NCI-H1048 (cell line): ENCODE measurements at regions not wholly inside any gene's neighbourhood (a gene's known extent, or its start where the extent isn't known, plus 50 kb on each side); places are given as distances from the start of the nearest gene placed in this dataset.
"Not testable (repeated sequence)": the region's sequence is repeated elsewhere in the genome, so short reads cannot be mapped to it uniquely, and the experiment has no call there.

Source experiments
- DNase-seq: peaks from one replicate; lab custom pipeline; 2025; lab: John Stamatoyannopoulos, UW

DNA sequence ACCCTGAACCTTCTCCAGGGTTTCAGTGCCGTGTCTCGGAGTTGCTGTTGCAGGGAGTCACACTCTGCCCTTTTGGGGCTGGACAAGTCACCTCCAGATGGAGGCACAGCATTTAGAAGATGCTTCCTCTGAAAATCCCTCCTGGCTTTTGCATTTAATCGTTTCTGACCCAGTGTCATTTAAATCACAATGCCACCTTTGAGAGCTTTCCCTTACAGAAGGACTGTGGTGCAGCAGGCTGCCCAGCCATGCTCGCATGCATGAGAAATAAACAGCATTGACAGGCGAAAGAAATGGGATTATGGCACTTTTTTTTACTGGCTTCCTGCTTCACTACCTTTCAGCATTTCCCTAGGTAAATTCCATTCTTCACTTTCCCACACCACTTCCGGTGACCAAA, 113.4 kb upstream of the DYRK2 start:
- no peak for DNase-seq

DNA sequence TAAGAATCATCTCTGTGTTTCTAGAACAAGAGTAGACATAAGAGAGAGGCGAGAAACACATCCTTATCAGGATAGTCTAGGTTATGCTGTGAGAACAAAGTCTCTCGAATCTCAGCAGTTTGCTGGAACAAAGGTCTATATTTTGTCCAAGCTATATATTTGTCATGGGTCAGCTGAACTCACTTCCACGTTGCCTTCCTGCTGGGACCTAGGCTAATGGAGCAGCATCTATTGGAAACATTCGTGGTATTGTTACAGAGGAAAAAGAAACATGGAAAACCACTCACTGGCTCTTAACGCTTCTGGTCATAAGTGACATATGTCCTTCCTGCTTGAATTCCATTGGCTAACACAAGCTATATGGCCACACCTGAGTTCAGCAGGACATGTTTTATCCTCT, 112.6 kb upstream of the DYRK2 start:
- no peak for DNase-seq

DNA sequence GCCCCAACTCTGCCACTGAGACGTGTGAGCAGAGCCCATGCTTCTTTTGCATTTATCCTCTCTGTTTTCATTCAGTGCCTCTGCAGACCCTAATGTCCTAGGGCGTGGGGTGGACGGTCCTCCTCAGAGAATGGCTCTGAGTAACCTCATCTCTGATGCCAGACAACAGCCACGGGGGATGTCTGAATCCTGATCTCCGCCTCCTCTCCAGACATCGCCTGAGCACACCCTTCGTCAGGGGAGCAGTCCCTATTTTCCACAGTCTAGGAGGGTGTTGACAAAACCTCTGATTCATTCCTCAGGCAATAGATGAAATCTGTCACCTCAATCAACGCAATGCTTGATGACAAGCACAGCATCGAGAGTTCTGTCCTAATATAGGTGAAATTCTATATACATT, 109.2 kb upstream of the DYRK2 start:
- no peak for DNase-seq

DNA sequence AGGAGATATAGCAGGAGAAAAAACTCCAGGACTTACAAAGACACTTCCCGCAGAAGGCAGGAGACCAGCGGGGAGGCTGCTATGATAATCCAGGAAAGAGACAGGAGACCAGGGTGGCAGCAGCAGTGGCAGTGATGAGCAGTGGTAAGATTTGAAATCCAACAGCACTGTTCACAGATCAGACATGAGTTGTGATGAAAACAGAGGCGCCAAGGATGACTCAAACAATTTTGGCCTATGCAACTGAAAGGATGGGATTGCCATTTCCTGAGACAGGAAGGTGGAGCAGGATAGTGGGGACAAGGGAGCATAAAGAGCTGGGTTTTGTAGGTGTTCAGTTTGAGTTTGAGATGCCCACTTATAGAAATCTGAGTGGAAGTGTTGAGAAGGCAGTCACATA, 108.6 kb upstream of the DYRK2 start:
- no peak for DNase-seq

DNA sequence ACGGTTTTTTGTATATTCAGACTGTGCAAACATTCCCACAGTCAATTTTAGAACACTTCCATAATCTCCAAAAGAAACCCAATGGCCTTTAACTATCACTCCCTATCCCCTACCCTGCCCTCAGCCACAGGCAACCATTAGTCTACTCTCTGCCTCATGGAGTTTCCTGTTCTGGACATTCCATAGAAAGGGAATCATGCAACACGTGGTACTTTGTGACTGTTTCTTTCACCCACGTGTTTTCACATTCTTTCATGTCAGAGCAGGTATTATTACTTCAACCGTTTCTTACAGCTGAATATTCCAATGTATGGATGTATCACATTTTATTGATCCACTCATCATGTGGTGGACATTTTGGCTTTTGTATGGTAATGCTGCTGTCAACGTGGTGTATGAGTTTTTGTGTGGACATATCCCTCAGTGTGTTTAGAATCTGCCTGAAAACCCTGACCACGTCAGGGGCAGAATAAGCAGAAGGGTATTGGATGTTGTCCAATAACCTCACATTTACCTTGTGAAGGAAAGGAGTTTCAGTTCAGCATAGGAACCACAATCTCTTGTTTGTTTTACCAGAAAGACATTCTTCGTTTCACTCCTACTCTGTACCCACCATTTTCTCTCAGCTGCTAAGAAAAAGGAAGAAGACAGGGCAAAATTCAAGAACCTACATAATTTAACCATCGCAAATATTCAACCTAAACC, 107.5 kb upstream of the DYRK2 start:
- DNase-seq, result no peak

DNA sequence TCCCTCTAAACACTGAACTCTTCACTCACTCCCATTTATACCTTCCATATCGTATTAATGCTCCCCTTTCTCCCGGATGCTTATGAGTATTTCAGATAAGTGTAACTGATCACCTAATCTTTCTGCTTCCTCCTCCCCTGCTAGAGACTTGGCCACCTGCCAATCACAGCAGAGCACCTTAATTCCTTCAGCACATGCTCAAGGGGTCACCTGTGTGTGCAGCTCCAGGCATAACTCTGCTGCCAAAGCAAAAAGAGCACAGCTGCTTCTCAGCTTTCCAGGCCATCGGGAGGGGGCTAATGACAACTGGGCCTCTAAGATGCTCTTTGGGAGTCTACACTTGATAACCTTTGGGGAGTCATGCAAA, 106.9 kb upstream of the DYRK2 start:
- no peak for DNase-seq

DNA sequence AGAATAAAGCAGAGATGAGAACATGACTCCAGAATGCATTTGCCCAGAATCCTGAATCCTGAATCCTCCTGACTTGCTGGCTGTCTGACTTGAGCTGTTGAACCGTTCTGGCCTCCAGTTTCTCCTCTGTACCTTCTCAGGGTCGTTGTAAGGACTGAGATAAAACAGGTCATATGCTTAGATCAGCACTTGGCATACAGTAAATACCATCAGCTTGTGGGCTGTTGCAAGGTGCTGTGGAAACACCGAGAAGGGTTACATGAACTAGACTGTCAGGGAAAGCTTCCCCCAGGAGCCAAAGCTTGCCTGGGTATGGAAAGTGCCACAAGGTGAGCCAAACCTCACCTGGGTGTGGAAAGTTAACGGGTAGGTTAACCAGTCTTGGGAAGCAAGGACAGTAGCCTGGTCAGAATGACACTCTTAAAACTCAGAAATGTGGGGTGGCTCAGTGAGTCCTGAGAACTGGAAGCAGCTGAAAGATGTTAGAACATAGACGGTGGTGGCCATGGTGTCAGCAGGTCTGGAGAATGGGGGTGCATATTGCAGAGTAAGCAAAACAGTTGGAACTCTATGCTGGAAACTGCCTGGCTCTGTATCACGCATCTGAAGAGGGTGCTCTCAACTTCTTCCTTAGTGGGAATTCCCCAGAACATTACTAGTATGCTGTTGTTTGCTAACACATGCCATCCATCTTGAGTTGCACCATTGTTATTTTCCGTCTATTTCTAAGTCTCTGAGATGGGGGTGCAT, 105.3 kb upstream of the DYRK2 start:
- no peak for DNase-seq

DNA sequence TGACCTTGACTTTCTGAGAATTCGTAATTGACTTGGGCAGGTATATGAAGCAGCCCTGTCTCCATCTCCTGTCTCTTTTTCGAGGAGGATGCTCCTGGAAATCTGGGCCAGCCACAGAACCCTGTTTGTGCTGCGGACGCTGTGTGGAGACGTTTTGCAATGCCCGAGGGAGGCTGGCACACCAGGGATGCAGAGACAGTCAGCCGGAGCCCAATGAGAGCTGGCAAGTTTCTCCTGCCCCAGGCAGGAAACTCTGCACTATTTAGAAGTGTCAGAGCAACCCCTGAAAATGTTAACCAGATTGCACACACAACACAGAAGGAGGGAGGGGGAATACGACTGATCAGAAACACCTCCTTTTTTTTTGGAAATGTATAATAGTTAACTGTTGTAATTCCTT, 103.2 kb upstream of the DYRK2 start:
- no peak for DNase-seq

DNA sequence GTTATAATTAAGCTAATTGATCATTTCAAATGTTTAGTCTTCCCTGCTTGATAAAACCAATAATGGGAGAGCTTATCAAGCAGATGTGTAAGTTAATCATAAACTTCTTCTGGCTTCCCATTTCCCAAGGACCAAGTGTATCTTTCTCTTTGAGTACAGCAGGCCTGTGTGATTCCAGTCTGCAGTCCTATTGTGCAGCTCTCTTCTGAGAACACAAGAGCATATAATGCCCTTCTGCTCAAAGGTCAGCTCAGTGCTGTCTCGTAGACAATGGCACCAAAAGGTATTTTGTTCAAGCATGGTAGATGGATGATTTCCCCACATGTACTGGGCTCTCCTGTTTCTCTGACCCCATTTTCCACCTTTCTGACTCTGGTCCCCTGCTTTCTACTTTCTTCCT, 101.8 kb upstream of the DYRK2 start:
- DNase-seq, result no peak

DNA sequence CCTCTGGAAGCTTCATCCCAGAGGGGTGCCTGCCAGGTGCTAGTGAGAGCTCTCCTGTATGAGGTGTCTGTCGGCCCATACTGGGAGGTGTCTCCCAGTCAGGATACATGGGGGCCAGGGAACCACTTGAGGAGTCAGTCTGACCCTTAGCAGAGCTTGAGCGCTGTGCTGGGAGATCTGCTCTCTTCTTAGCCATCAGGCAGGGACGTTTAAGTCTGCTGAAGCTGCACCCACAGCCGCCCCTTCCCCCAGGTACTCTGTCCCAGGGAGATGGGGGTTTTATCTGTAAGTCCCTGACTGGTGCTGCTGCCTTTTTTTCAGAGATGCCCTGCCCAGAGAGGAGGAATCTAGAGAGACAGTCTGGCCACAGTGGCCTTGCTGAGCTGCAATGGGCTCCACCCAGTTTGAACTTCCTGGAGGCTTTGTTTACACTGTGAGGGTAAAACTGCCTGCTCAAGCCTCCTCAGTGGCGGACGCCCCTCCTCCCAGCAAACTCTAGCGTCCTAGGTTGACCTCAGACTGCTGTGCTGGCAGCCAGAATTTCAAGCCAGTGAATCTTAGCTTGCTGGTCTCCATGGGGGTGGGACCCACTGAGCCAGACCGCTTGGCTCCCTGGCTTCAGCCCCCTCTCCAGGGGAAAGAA, 93.3 kb upstream of the DYRK2 start:
- not testable (repeated sequence) for DNase-seq

DNA sequence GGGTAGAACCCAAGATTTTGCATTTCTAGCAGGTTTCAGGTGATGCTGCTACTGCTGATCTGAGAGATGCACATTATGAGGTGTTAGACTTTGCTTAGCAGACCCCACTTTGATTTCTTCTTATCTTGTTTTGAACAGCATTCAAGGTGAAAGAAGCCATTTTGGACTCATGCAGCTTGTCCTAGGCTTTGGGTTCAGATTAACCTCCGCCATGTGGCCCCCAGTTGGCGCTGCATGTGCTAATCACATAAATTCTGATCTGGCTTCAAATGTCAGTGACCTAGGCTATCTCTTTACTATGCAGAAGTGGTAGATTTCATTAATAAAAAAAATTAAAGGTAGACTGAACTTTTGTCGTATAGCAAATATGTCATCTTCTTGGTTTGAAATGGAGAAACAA, 89.8 kb upstream of the DYRK2 start:
- no peak for DNase-seq

DNA sequence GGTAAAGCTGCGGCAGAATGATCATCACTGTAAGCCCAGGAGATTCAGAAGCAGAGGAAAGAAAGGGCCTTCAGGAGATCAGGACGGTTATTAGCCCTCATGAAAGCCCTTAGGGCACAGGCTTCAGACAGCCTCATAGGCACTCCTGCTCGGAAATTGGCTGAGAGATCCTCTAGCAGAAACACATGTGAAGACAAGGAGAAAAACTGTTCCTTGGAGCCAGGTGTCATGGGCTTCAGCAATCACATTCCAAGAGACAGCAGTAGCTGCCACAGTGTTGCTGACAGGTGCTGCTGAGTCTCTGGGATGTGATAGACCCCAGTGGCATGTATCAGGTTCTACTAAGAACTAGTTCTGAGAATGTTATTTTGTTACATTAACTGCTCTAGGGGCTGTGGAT, 88.8 kb upstream of the DYRK2 start:
- DNase-seq, result no peak

DNA sequence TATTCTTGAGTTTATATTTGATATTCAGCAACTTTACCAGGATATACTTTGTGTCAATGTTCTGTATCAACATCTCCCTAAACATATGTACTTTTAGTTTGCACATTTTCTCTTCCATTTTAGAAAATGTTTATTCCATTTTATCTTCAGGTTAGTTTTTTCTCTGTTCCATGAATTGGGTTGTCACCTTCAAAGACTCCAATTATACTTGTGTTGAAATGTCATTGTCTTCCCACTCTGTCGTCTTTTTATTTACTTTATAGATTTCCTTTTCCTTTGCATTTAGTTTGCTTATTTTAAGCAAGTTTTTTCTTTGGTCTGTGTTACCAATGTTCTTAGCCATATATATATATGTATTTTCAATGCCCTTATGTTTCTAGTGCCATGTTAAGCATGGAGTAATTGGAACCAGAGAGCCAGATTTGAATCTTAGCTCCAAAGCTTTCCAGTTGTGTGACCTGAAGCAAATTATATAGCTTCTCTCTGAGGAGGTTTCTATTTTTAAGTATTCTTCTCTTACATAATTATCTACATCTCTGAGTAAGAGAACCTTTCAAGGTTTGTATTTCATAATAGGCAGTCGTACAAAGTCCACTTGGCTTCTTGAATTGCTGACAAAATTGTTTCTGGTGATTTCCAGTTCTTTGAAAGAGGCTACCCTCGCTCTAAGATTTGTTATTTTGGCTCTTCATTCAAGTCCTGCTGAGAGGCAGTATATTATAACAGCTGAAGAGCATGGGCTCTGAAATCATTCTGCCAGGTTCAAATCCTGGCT, 85.8 kb upstream of the DYRK2 start:
- DNase-seq, result no peak

DNA sequence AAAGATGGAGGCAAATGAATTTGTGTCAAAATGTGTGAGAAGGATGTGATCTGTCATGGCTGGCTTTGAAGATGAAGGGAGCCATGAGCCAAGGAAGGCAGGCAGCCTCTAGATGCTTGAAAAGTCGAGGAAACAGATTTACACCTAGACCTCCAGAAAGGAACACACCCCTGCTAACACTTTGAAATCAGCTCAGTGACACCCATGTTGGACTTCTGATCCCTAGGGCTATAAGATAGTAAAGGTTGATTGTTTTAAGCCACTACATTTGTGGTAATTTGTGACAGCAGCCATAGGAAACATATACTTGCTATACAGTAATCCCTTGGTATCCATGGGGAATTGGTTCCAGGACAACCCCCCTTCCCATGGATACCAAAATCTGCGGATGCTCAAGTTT, 80.5 kb upstream of the DYRK2 start:
- DNase-seq, result no peak

DNA sequence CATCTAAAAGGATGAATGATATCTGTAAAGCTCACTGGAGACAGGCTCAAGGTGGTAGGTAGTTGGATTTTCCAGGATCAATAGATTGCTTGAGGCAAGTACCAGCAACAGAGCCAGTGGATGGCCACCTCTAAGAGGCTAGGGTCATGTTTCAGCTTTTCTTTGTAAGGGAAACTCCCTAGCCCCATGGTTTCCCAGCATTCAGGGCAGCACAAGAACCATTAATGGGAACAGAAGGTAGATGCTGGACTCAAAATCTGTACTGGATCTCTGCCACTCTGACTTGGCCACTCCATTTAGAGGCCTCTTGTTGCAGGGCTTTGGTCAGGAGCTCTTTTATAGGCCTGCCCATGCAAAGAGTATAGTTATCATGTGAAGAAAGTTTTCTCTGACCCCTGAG, 76.1 kb upstream of the DYRK2 start:
- DNase-seq, result no peak

DNA sequence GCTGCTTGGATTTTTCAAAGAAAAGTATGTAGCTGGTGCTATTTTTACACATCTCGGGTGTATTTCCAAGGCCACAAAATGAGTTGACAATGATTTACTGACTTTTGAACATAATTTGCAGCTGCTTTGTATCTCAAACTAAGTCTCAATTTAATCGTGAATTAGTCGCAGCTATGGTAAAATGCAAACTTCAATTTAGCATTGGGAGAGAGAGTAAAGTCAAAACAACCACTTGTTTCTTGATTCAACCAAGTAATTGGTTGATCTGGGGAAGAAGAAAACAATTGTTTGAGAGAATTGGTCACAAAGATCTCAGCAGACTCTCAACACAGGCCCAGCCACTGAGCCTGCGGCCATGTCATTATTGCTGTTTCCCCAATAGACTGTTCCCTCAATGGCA, 75.0 kb upstream of the DYRK2 start:
- DNase-seq, result no peak

DNA sequence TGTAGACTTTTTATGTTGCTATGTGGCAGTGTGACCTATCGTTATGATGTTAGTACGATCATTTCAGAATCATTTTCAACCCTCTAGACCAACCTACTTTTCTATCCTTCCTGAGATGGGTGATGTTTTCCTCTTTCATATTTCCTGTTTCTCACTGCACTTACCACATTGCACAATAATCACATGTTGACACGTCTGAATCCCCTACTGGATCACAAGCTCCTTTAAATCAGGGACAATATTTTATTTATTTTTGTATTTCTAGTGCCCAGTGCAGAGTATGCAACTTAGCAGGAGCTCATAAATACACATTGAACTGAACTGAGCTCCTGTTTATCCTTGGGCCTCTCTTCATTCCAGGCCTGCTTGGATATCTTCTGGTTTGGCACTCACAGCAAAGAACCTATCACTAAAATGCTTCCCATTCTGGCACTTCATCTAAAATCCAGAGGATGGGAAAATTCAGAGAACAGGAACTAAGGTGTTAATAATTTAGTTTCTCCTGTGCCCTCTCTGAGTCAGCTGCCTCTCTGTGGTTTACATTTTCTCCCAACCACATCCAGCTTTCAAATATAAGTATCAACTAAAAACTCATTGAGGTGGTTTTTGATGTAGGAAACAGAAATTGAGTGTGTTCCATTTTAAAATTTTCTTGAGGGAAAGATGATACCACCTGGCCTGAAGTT, 69.4 kb upstream of the DYRK2 start:
- DNase-seq, result no peak

DNA sequence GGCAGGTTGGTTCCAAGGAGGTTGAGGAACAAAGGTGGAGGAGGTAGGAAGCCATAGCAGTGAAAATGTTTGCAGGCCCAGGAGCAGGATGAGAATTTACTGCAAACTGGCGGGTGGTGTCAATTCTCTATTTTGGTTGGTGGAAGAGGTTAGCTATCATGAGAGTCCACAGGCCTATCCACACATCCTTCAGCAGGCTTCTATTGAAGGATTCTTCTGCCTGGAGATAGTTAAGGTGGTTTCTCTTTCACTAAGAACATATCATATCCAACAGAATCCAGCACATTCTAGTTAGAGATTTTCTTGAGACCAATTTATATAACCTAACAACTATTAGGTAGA, 68.9 kb upstream of the DYRK2 start:
- no peak for DNase-seq

DNA sequence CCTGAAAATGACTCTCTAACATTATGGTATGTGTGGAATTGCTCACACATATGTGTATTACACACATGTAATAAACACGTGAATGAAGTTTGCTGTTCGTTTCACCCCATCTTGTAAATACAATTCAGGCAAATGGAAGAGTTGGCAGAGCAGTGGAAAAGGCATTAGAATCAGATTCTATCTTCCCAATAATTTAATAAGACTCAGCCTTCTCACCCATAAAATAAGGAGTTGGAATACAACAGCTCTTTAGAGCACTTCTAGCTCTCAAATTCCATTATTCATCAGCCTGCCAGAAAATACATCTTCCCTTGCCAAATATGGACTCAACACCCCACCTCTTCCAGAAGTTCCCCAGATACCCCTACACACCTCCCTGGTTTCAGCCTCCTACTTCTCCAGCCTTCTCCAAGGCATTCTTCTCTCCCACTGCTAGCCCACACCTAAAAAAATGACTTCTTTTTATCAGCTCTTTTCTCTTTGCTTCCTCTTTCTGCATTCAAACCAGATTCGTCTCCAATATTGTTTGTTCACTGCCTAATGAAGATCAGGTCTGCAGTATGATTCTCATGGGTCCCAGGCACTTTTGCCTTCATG, 66.2 kb upstream of the DYRK2 start:
- no peak for DNase-seq

DNA sequence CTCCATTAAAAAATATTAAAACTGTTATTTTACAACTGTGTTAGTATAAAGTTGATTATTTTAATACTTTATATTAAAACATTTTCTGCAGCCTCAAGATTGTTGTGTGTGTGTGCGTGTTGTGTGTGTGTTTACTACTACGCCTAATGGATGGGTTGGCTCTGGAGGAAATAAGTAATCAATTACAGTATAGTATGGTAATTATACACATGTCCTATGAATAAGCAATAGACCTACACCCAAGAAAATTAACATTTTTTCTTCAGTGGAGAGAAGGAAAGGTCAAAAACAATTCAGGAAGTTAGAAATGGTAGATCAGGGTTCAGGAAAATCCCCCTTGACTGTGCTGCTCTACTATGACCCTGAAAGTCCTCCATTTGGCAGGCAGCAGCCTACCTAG, 65.7 kb upstream of the DYRK2 start:
- no peak for DNase-seq

DNA sequence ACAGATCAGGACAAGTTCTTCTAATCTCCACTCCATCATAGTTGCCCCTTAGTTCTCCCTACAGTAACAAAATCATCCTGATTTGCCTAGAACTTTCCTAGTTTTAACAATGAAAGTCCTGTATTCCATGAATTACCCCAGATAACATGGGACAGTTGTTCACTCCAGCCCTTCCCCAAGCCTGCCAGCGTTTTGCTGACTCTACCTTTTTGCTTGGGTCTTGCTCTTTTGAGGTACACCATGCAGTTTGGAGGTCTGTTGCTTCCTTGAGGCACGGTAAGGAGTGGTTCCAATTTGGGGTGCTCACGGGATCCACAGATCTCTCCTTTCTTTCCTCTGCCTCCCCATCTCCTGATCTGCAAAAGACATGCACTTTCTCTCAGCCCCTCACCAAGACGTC, 61.6 kb upstream of the DYRK2 start:
- no peak for DNase-seq

DNA sequence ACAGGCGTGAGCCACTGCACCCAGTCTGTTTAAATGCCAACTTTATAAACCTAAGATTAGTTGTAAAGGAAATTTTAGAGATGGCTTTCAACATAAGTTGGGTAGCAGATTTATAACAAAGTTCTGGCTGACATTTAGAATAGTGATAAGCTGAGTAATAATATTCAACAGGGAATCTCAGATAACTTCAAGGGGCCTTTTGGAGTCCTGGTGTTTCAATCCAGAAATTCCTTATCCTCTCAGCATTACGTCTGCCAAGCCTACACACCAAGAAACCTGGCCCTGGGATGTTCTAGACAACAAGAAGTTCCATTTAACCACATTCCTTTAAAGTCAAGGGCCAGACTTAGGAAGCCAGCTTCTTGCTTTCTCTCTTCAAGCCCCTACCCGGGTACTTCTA, 59.5 kb upstream of the DYRK2 start:
- no peak for DNase-seq
